Hepatic stellate cell (primary cell): ENCODE measurements at regions not wholly inside any gene's neighbourhood (a gene's known extent, or its start where the extent isn't known, plus 50 kb on each side); places are given as distances from the start of the nearest gene placed in this dataset.

Experiments used
- DNase-seq: peaks from one replicate; pipeline ENCODE4 v3.0.0; 2011; ENCODE audit warnings: low spot score

GRCh38 chr10:21019436-21019835 lies 122.3 kb upstream of the NEBL start:
- no peak for DNase-seq

- no peak for DNase-seq
Measured at GRCh38 chr10:21015851-21016250, 118.7 kb upstream of the NEBL start.

- DNase-seq, result no peak
Measured at GRCh38 chr10:21014141-21014540, 117.0 kb upstream of the NEBL start.

- DNase-seq, result no peak
Measured at GRCh38 chr10:21011433-21012018, 114.4 kb upstream of the NEBL start.

- DNase-seq, result no peak
Measured at GRCh38 chr10:21010615-21011014, 113.5 kb upstream of the NEBL start.

GRCh38 chr10:21003240-21003822 lies 106.2 kb upstream of the NEBL start:
- DNase-seq, result no peak

GRCh38 chr10:21002091-21002878 lies 105.2 kb upstream of the NEBL start:
- no peak for DNase-seq

- DNase-seq, result no peak
Measured at GRCh38 chr10:20999699-21000098, 102.6 kb upstream of the NEBL start.

GRCh38 chr10:20998036-20998435 lies 100.9 kb upstream of the NEBL start:
- DNase-seq, result no peak

- DNase-seq, result no peak
Measured at GRCh38 chr10:20995123-20995987, 98.2 kb upstream of the NEBL start.

GRCh38 chr10:20993830-20994527 lies 96.9 kb upstream of the NEBL start:
- no peak for DNase-seq

GRCh38 chr10:20993389-20993788 lies 96.3 kb upstream of the NEBL start:
- no peak for DNase-seq

GRCh38 chr10:20991526-20991925 lies 94.4 kb upstream of the NEBL start:
- no peak for DNase-seq

- DNase-seq, result no peak
Measured at GRCh38 chr10:20990604-20991003, 93.5 kb upstream of the NEBL start.

- no peak for DNase-seq
Measured at GRCh38 chr10:20988357-20988983, 91.4 kb upstream of the NEBL start.

GRCh38 chr10:20986049-20986448 lies 88.9 kb upstream of the NEBL start:
- no peak for DNase-seq

GRCh38 chr10:20984662-20985061 lies 87.6 kb upstream of the NEBL start:
- no peak for DNase-seq

GRCh38 chr10:20981419-20981953 lies 84.4 kb upstream of the NEBL start:
- no peak for DNase-seq

- no peak for DNase-seq
Measured at GRCh38 chr10:20978617-20979016, 81.5 kb upstream of the NEBL start.

- DNase-seq, result no peak
Measured at GRCh38 chr10:20977300-20977699, 80.2 kb upstream of the NEBL start.

- DNase-seq, result no peak
Measured at GRCh38 chr10:20976891-20977290, 79.8 kb upstream of the NEBL start.
